GM06990 (cell line): ENCODE measurements at regions not wholly inside any gene's neighbourhood (a gene's known extent, or its start where the extent isn't known, plus 50 kb on each side); places are given as distances from the start of the nearest gene placed in this dataset.
"Not testable (repeated sequence)": the region's sequence is repeated elsewhere in the genome, so short reads cannot be mapped to it uniquely, and the experiment has no call there.

ENCODE experiments used
- DNase-seq: peaks from one replicate; pipeline ENCODE4 v3.0.0-alpha.2; 2011; ENCODE audit not compliant: insufficient read length; ENCODE audit errors: extremely low read depth
- H3K27me3 ChIP-seq: replicated peaks from 2 replicates; pipeline ENCODE4 v1.6.0; 2011; ENCODE audit warnings: low read length; ENCODE audit not compliant: control insufficient read depth, insufficient read depth
- H3K36me3 ChIP-seq: 2 replicates; pipeline ENCODE4 v1.5.1; 2011; ENCODE audit warnings: low read length; ENCODE audit not compliant: control insufficient read depth, insufficient read depth
- H3K4me3 ChIP-seq: replicated peaks from 2 replicates; pipeline ENCODE4 v1.5.1; 2011; ENCODE audit warnings: low read depth, mild to moderate bottlenecking, control low read depth, low read length
- CTCF ChIP-seq: IDR thresholded peaks from 2 replicates; pipeline ENCODE4 v1.5.1; 2011; ENCODE audit warnings: low read length, control low read depth, mild to moderate bottlenecking, inconsistent platforms; ENCODE audit not compliant: insufficient read depth, poor library complexity, severe bottlenecking

- no peak for TF ChIP-seq CTCF
- Histone ChIP-seq H3K4me3 (no peak overlapping the region), H3K36me3 (no peaks in the 10 kb centered on the region), H3K27me3 (no peaks in the 10 kb centered on the region)
- DNase-seq = no peak
These were observed 52.5 kb upstream of the WDFY3 start for GRCh38 chr4:85018983-85019382.

- Histone ChIP-seq H3K36me3 (no peaks in the 10 kb centered on the region), H3K27me3 (no peaks in the 10 kb centered on the region), H3K4me3 (no peak overlapping the region)
- no peak for DNase-seq
- TF ChIP-seq CTCF = no peak
These were observed 52.9 kb upstream of the WDFY3 start for GRCh38 chr4:85019411-85019810.

GRCh38 chr4:85024671-85025070 is 58.2 kb upstream of the WDFY3 start:
- Histone ChIP-seq H3K4me3 (no peak overlapping the region), H3K27me3 (no peaks in the 10 kb centered on the region), H3K36me3 (no peaks in the 10 kb centered on the region)
- DNase-seq = no peak
- no peak for TF ChIP-seq CTCF

- TF ChIP-seq CTCF = no peak
- no peak overlapping the region for H3K4me3 ChIP-seq
- no peak for DNase-seq
- no peaks in the 10 kb centered on the region for H3K27me3 ChIP-seq
- H3K36me3 ChIP-seq = no peaks in the 10 kb centered on the region
These were observed 62.4 kb upstream of the WDFY3 start for GRCh38 chr4:85028910-85029309.

GRCh38 chr4:85029453-85029852 is 63.0 kb upstream of the WDFY3 start:
- TF ChIP-seq CTCF = no peak
- Histone ChIP-seq H3K4me3 (no peak overlapping the region), H3K36me3 (no peaks in the 10 kb centered on the region), H3K27me3 (no peaks in the 10 kb centered on the region)
- DNase-seq = no peak

GRCh38 chr4:85030156-85030555 is 63.7 kb upstream of the WDFY3 start:
- Histone ChIP-seq H3K4me3 (no peak overlapping the region), H3K36me3 (no peaks in the 10 kb centered on the region), H3K27me3 (no peaks in the 10 kb centered on the region)
- no peak for TF ChIP-seq CTCF
- no peak for DNase-seq

- DNase-seq, H3K27me3 ChIP-seq, H3K4me3 ChIP-seq, H3K36me3 ChIP-seq: not testable (repeated sequence)
These were observed 67.3 kb upstream of the WDFY3 start for GRCh38 chr4:85033838-85034237.
